Activated effector memory CD4-positive, alpha-beta T cell treated with anti-CD3 and anti-CD28 coated beads, Interleukin-2, amount 50 U/mL, for 16 hours (primary cell): ENCODE measurements at regions not wholly inside any gene's neighbourhood (a gene's known extent, or its start where the extent isn't known, plus 50 kb on each side); places are given as distances from the start of the nearest gene placed in this dataset.
"Not testable (repeated sequence)": the region's sequence is repeated elsewhere in the genome, so short reads cannot be mapped to it uniquely, and the experiment has no call there.

Experiments used
- DNase-seq: peaks from one replicate; pipeline ENCODE4 v3.0.0-alpha.2; 2020

DNA sequence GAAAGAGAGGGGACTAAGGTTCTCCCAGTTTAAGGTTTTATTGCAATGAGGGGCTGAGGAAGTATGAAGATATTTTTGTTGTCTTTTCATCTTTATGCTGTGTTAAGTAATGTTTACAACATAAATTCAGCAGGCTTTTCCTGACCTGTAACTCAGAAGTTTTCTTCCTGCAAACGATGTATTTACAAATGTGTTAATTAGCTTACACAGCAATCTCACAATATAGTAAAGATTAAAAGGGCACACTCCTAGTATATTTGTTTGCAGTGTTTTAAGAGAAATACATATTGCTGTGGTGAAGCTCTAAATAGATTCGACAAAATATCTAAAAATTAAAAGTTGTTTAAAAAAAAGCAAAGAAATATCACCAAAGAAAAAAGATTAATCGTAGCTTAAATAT is 55.7 kb downstream of the OR11H12 start:
- no peak for DNase-seq

DNA sequence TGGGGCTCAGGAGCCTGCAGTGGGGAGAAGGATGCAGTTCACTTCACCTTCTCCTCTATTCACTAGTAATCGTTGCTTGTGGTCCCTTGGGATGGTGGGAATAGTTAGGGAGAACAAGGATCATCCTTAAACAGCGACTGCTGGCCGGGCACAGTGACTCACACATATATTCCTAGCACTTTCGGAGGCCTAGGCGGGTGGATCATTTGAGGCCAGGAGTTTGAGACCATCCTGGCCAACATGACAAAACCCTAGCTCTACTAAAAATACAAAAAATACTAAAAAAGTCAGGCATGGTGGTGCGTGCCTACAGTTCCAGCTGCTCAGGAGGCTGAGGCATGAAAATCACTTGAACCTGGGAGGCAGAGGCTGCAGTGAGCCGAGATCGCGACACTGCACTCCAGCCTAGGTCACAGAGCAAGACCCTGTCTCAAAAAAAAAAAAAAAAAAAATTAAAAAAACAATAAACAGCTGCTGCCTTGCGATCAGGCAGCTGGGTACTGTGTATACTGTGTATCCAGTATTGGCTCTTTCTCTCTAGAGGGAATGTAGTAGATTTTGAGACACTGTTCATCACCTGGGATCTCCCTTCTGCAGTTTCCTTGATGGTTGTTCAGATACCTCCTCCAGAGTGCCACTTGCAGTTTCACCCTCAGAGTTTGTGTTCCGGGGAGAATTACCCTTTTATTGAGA is 59.1 kb downstream of the OR11H12 start:
- not testable (repeated sequence) for DNase-seq

- peak; percentile 63 for DNase-seq
These were observed 59.6 kb downstream of the OR11H12 start for GRCh38 chr14:18660585-18660922.

DNA sequence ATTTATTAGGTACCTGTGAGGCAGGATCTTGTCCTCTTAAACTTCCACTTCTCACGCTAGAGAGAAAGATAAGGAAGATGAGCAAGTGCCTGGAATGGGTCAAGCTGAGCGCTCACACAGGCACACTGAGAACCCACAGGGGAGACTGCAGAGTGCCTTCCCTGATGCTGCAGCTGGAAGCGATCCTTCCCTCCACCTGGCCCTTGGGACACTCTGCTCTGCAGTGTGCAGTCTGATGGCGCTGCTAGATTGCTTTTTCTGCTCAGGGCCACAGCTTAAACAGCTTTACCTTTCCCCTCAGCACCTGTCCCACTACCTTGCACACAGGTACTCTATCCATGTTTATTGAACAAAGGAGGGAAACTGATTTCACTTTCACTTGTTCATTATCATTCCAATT is 66.9 kb downstream of the OR11H12 start:
- DNase-seq: peak; percentile 64

DNA sequence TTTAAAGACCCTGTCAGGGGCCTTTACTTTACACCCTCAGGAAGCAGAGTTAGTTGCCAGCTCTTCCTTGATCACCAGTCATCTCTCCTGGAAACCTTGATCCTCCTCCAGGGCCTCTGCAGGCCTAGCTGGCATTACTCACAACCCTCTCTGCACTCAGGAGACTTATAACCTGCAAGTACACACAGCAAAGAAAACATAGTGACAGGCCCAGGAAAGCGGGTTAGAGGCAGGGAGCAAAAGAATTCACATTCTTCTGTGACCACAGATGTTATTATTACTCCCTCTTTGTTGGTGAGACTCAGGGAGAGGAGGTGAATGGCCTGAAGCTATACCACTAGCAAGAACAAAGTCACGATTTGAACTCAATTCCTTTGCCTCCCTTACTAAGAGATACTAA is 87.4 kb downstream of the OR11H12 start:
- DNase-seq: no peak
